Pancreas (tissue), 10 donors: ENCODE measurements at regions not wholly inside any gene's neighbourhood (a gene's known extent, or its start where the extent isn't known, plus 50 kb on each side); places are given as distances from the start of the nearest gene placed in this dataset.

Experiments
- ATAC-seq, 4 donors: fragments of 200-7000 bp; cut with Tn5 transposase; one replicate each; pipeline versions ENCODE4 v1.8.0 to v1.9.1; 2020; ENCODE audit warnings: mild to moderate bottlenecking in 4 of 4, moderate library complexity in 4 of 4
- DNase-seq, 6 donors: peaks; one replicate each; pipeline ENCODE4 v3.0.0-alpha.2; 2020
- FAIRE-seq: peaks from 2 replicates; lab custom pipeline; 2012; peaks lifted over from hg19 to GRCh38; lab: Jason Lieb, UNC
- H3K27ac ChIP-seq, 4 donors: fragments of 200-600 bp; sonication (generic); 1 replicate in 3 of 4; 2 replicates in 1 of 4; pipeline versions ENCODE4 v1.5.0 to v1.8.0; 2020
- H3K27me3 ChIP-seq, 4 donors: fragments of 200-600 bp; one replicate each; pipeline ENCODE4 v1.8.0; 2021
- H3K36me3 ChIP-seq, 3 donors: fragments of 200-600 bp; sonication (generic) in 1 of 3; one replicate each; pipeline versions ENCODE4 v1.5.0 to v1.8.0; 2020 to 2021
- H3K4me1 ChIP-seq, 3 donors: fragments of 200-600 bp; one replicate each; pipeline ENCODE4 v1.8.0; 2021
- H3K4me3 ChIP-seq, 4 donors: fragments of 200-600 bp; sonication (generic) in 2 of 4; one replicate each; pipeline versions ENCODE4 v1.5.0 to v1.8.0; 2020 to 2021
- H3K9me3 ChIP-seq, 4 donors: fragments of 200-600 bp; one replicate each; pipeline ENCODE4 v1.8.0; 2021
- CTCF ChIP-seq, 4 donors: fragments of 200-600 bp; sonication (generic) in 3 of 4; IDR thresholded peaks; one replicate each; pipeline versions ENCODE4 v1.5.0 to v1.8.0; 2021; ENCODE audit warnings: antibody characterized with exemption in 4 of 4
- WGBS, 2 donors: extraction: QIAGEN DNeasy Blood & Tissue Kit; methylation state at CpG; one replicate each; pipeline ENCODE4 v1.1.7; 2013; 5-methylcytosine and 5-hydroxymethylcytosine counted together
- intact Hi-C, 3 donors: fragments of 100-400 bp; cut with DNase I; formaldehyde crosslinking; loops; one replicate each; pipeline versions ENCODE4 v1.11.1 to v1.14.2; 2022
- donor health status: healthy with polysubstance abuse.
- donor health status: DM: no; HTN: no; CAD: no; lungs with moderate emphysema.
- donor health status: DM: no; HTN: no; CAD: no.
- donor health status: control.
- donor health status: control.
- donor health status: Bipolar disorder and iron deficiency.
- donor health status: DM: yes; HTN: yes; CAD: no.
- donor health status: DM: no; HTN: no; CAD: no.
- donor health status: DM: no; HTN: no; CAD: no.
- donor health status: DM: yes; HTN: yes; CAD: no.

GRCh38 chr1:232428786-232429530 is 201.0 kb downstream of the SIPA1L2 start:
- no peak for ATAC-seq
- intact Hi-C loops = no loop called here

GRCh38 chr1:232428036-232428645 is 201.8 kb downstream of the SIPA1L2 start:
- Histone ChIP-seq H3K4me3 (no peak overlapping the region), H3K27me3 (no peaks in the 10 kb centered on the region), H3K36me3 (no peaks in the 10 kb centered on the region), H3K27ac (no peak overlapping the region), H3K9me3 (no peaks in the 10 kb centered on the region), H3K4me1 (no peaks in the 10 kb centered on the region)
- DNase-seq = no peak
- no peak for TF ChIP-seq CTCF (IDR thresholded peaks at IDR 0.05)
- intact Hi-C loops = no loop called here
- no peak for FAIRE-seq
- WGBS, 2 donors = 69 to 81% methylated on average over 3 of the region's 3 CpGs
- ATAC-seq = no peak

More at GRCh38 chr1:232428786-232429530, 201.0 kb downstream of the SIPA1L2 start:
- TF ChIP-seq CTCF (IDR thresholded peaks at IDR 0.05) = no peak
- Histone ChIP-seq H3K36me3 (no peaks in the 10 kb centered on the region), H3K4me3 (no peak overlapping the region), H3K27me3 (no peaks in the 10 kb centered on the region), H3K4me1 (no peaks in the 10 kb centered on the region), H3K27ac (no peak overlapping the region), H3K9me3 (no peaks in the 10 kb centered on the region)
- DNase-seq (no peak), FAIRE-seq (no peak)
- 59 to 67% methylated on average over 13 of the region's 13 CpGs for WGBS, 2 donors

- intact Hi-C loops = no loop called here
- no peak for TF ChIP-seq CTCF (IDR thresholded peaks at IDR 0.05)
- no peaks in the 10 kb centered on the region for H3K4me1 ChIP-seq
- H3K4me3 ChIP-seq = no peak overlapping the region
- no peak overlapping the region for H3K27ac ChIP-seq
- no peaks in the 10 kb centered on the region for H3K9me3 ChIP-seq
- no peaks in the 10 kb centered on the region for H3K27me3 ChIP-seq
- ATAC-seq (no peak), FAIRE-seq (no peak), DNase-seq (no peak)
- H3K36me3 ChIP-seq = no peaks in the 10 kb centered on the region
Observed at GRCh38 chr1:232426801-232427200, 203.1 kb downstream of the SIPA1L2 start.

- no peak for FAIRE-seq
- 93 to 94% methylated on average over 15 of the region's 15 CpGs for WGBS, 2 donors
- intact Hi-C loops = no loop called here
Observed at GRCh38 chr1:232425421-232425820, 204.5 kb downstream of the SIPA1L2 start.

More at GRCh38 chr1:232425421-232425820, 204.5 kb downstream of the SIPA1L2 start:
- DNase-seq = peak in 1 of 6 donors; percentile 40
- no peak for TF ChIP-seq CTCF (IDR thresholded peaks at IDR 0.05)
- H3K9me3 ChIP-seq = no peaks in the 10 kb centered on the region
- ATAC-seq = no peak
- H3K4me3 ChIP-seq = no peak overlapping the region
- H3K36me3 ChIP-seq = no peaks in the 10 kb centered on the region
- H3K27ac ChIP-seq = no peak overlapping the region
- H3K4me1 ChIP-seq = no peaks in the 10 kb centered on the region
- H3K27me3 ChIP-seq = no peaks in the 10 kb centered on the region
